GM23338 (cell line): ENCODE measurements at regions not wholly inside any gene's neighbourhood (a gene's known extent, or its start where the extent isn't known, plus 50 kb on each side); places are given as distances from the start of the nearest gene placed in this dataset.

Source experiments
- ATAC-seq: fragments of 200-7000 bp; cut with Tn5 transposase; 3 replicates; pipeline ENCODE4 v1.9.1; 2020
- DNase-seq: peaks from one replicate; pipeline ENCODE4 v3.0.0-alpha.2; 2015; ENCODE audit warnings: low spot score
- H2AFZ ChIP-seq: fragments of 200-600 bp; sonication (generic); 2 replicates; pipeline ENCODE4 v1.8.0; 2016; ENCODE audit warnings: antibody characterized with exemption, mild to moderate bottlenecking, moderate library complexity
- H3F3A ChIP-seq: fragments of 200-600 bp; sonication (generic); replicated peaks from 2 replicates; pipeline ENCODE4 v1.8.0; 2017; ENCODE audit warnings: antibody characterized with exemption, mixed run types, low read depth
- H3K27ac ChIP-seq: fragments of 200-600 bp; sonication (generic); 2 replicates; pipeline ENCODE4 v1.6.1; 2016; ENCODE audit warnings: low read depth
- H3K27me3 ChIP-seq: fragments of 200-600 bp; sonication (generic); 2 replicates; pipeline ENCODE4 v1.8.0; 2016; ENCODE audit warnings: mild to moderate bottlenecking, mixed run types, moderate library complexity; ENCODE audit not compliant: insufficient read depth
- H3K36me3 ChIP-seq: fragments of 200-600 bp; sonication (generic); 2 replicates; pipeline ENCODE4 v1.8.0; 2016; ENCODE audit warnings: mild to moderate bottlenecking; ENCODE audit not compliant: insufficient read depth
- H3K4me1 ChIP-seq: fragments of 200-600 bp; sonication (generic); 2 replicates; pipeline ENCODE4 v1.8.0; 2016; ENCODE audit warnings: mild to moderate bottlenecking, moderate library complexity; ENCODE audit not compliant: insufficient read depth
- H3K4me2 ChIP-seq: fragments of 200-600 bp; sonication (generic); 2 replicates; pipeline ENCODE4 v1.7.1; 2017; ENCODE audit warnings: mixed run types
- H3K4me3 ChIP-seq: fragments of 200-600 bp; sonication (generic); 2 replicates; pipeline ENCODE4 v1.6.1; 2016; ENCODE audit warnings: mixed run types
- H3K79me2 ChIP-seq: fragments of 200-600 bp; sonication (generic); replicated peaks from 2 replicates; pipeline ENCODE4 v1.8.0; 2017; ENCODE audit warnings: mild to moderate bottlenecking; ENCODE audit not compliant: insufficient read depth
- H3K9me2 ChIP-seq: fragments of 200-600 bp; sonication (generic); 2 replicates; pipeline ENCODE4 v1.8.0; 2017; ENCODE audit not compliant: insufficient read depth
- H4K20me1 ChIP-seq: fragments of 200-600 bp; sonication (generic); replicated peaks from 2 replicates; pipeline ENCODE4 v1.8.0; 2017; ENCODE audit warnings: mild to moderate bottlenecking; ENCODE audit not compliant: insufficient read depth
- H3K27ac Mint-ChIP-seq: 2 replicates; pipeline ENCODE4 v1.8.0; 2020; ENCODE audit warnings: inconsistent platforms, mild to moderate bottlenecking, moderate library complexity, mixed read lengths
- H3K27me3 Mint-ChIP-seq: 3 replicates; pipeline ENCODE4 v1.8.0; 2022; ENCODE audit warnings: low read depth, mild to moderate bottlenecking, moderate library complexity, mixed read lengths, inconsistent platforms; ENCODE audit not compliant: insufficient read depth, poor library complexity
- H3K36me3 Mint-ChIP-seq: 3 replicates; pipeline ENCODE4 v1.8.0; 2021; ENCODE audit warnings: low read depth, mild to moderate bottlenecking, inconsistent platforms, moderate library complexity, mixed read lengths
- H3K4me1 Mint-ChIP-seq: 3 replicates; pipeline ENCODE4 v1.8.0; 2020; ENCODE audit warnings: mild to moderate bottlenecking, inconsistent platforms, mixed read lengths
- H3K4me3 Mint-ChIP-seq: 3 replicates; pipeline ENCODE4 v1.8.0; 2021; ENCODE audit warnings: moderate library complexity, mild to moderate bottlenecking, inconsistent platforms, mixed read lengths
- H3K9me3 Mint-ChIP-seq: 3 replicates; pipeline ENCODE4 v1.8.0; 2020; ENCODE audit warnings: moderate library complexity, mild to moderate bottlenecking, inconsistent platforms, mixed read lengths
- CREB1 ChIP-seq: fragments of 250-450 bp; sonication (Bioruptor Pico); IDR thresholded peaks from 2 replicates; pipeline ENCODE4 v1.5.0; 2020; ENCODE audit warnings: low read depth, mild to moderate bottlenecking, moderate library complexity
- EZH2phosphoT487 ChIP-seq: fragments of 200-600 bp; sonication (generic); IDR thresholded peaks from one replicate; pipeline ENCODE4 v1.8.1; 2018; ENCODE audit warnings: antibody characterized with exemption; ENCODE audit not compliant: unreplicated experiment
- JUNB ChIP-seq: IDR thresholded peaks from one replicate; pipeline ENCODE4 v1.6.1; 2016; ENCODE audit warnings: antibody characterized with exemption; ENCODE audit not compliant: unreplicated experiment
- POLR2AphosphoS5 ChIP-seq: IDR thresholded peaks from 2 replicates; pipeline ENCODE4 v1.6.1; 2016; ENCODE audit warnings: antibody characterized with exemption, low read depth
- STAT1 ChIP-seq: IDR thresholded peaks from one replicate; pipeline ENCODE4 v1.6.1; 2016; ENCODE audit warnings: antibody characterized with exemption; ENCODE audit not compliant: unreplicated experiment
- ZNF114 ChIP-seq: fragments of 250-450 bp; sonication (Bioruptor Pico); IDR thresholded peaks from 2 replicates; pipeline ENCODE4 v1.5.0; 2020; ENCODE audit warnings: mild to moderate bottlenecking, moderate library complexity
- ZNF331 ChIP-seq: fragments of 250-450 bp; sonication (Bioruptor Pico); IDR thresholded peaks from 2 replicates; pipeline ENCODE4 v1.5.0; 2020; ENCODE audit warnings: low read depth, mild to moderate bottlenecking, moderate library complexity
- TF ChIP-seq, protein P1 (sequence below), 2 experiments: fragments of 200-600 bp in 1 of 2; sonication (generic) in 1 of 2; conservative IDR thresholded peaks; 2 replicates each; pipeline versions ENCODE4 v1.5.1 to v1.6.1; 2016 to 2017; ENCODE audit warnings: antibody characterized with exemption in 2 of 2, low read depth in 2 of 2, mild to moderate bottlenecking in 2 of 2, moderate library complexity in 1 of 2
- TF ChIP-seq, protein P2 (sequence below): IDR thresholded peaks from one replicate; pipeline ENCODE4 v1.6.1; 2018; ENCODE audit warnings: antibody characterized with exemption; ENCODE audit not compliant: unreplicated experiment
- TF ChIP-seq, protein P3 (sequence below): IDR thresholded peaks from 2 replicates; pipeline ENCODE4 v1.6.1; 2016; ENCODE audit warnings: antibody characterized with exemption

DNA sequence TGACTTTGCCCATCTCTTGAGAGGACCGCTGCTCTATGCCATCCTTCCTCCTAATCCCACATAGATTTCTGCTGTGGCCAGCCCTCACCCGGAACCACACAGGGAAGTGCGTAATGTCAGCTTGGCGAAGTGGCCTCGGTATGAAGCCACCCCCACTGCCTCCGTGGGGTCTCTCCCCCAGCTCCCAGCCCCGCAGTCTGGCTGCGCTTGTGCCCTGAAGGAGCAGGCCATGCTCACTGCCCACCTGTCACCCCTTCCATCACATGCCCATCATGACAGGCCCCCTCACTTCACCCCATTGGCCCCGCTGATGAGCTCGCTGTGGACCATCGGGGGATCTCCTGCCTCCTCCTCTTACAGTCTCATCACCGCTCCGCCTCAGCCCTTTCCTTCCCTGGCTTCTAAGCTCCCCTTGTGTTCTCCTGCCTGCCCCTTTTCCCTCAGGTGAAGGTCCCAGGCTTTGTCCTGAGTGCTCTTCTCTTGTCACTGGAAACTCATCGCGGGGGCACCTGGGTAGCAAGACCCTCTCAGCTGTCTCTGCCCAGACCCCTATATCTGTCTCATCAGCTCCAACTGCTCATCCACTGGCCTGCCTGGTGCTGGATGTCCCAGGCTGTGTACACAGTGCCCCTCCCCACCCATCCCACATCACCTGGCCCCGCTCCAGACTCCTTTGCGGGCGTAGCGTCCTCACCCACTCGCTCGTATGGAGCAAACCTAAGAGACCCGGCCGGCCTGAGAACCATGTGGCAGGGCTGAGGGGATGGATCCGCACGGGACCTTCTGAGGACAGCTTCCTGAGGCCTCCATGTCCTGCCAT lies 81.7 kb downstream of the GLI2 start:
- Histone ChIP-seq H2AFZ (no peak overlapping the region), H3K27ac (no peak overlapping the region), H3K27me3 (no peaks in the 10 kb centered on the region), H3K36me3 (no peaks in the 10 kb centered on the region), H3K4me3 (no peak overlapping the region), H3K4me2 (no peak overlapping the region), H3K79me2 (peaks cover 56% of the 10 kb centered on the region), H3K9me2 (no peaks in the 10 kb centered on the region), H4K20me1 (peaks cover 29% of the 10 kb centered on the region), H3K4me1 (peaks cover 24% of the 10 kb centered on the region), H3F3A (peaks cover 3% of the 10 kb centered on the region; the same call in 1 of the 2 replicates)
- H3K27me3 Mint-ChIP-seq = peaks cover 11% of the 10 kb centered on the region
- no peaks in the 10 kb centered on the region for H3K9me3 Mint-ChIP-seq
- TF ChIP-seq STAT1 (no peak), EZH2phosphoT487 (no peak), ZNF331 (CRISPR knock-in tag) (no peak), POLR2AphosphoS5 (no peak), CREB1 (no peak)
- TF ChIP-seq, protein P1, sequence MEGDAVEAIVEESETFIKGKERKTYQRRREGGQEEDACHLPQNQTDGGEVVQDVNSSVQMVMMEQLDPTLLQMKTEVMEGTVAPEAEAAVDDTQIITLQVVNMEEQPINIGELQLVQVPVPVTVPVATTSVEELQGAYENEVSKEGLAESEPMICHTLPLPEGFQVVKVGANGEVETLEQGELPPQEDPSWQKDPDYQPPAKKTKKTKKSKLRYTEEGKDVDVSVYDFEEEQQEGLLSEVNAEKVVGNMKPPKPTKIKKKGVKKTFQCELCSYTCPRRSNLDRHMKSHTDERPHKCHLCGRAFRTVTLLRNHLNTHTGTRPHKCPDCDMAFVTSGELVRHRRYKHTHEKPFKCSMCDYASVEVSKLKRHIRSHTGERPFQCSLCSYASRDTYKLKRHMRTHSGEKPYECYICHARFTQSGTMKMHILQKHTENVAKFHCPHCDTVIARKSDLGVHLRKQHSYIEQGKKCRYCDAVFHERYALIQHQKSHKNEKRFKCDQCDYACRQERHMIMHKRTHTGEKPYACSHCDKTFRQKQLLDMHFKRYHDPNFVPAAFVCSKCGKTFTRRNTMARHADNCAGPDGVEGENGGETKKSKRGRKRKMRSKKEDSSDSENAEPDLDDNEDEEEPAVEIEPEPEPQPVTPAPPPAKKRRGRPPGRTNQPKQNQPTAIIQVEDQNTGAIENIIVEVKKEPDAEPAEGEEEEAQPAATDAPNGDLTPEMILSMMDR (conservative IDR thresholded peaks at IDR 0.05; ENCODE audit: low read depth in 2 of 2) = no peak
- peaks cover 47% of the 10 kb centered on the region for H3K4me1 Mint-ChIP-seq
- ATAC-seq = no peak
- no peak overlapping the region for H3K4me3 Mint-ChIP-seq
- no peak overlapping the region for H3K27ac Mint-ChIP-seq
- no peak for DNase-seq
- H3K36me3 Mint-ChIP-seq = peaks cover 5% of the 10 kb centered on the region; the same call in 1 of the 3 replicates

DNA sequence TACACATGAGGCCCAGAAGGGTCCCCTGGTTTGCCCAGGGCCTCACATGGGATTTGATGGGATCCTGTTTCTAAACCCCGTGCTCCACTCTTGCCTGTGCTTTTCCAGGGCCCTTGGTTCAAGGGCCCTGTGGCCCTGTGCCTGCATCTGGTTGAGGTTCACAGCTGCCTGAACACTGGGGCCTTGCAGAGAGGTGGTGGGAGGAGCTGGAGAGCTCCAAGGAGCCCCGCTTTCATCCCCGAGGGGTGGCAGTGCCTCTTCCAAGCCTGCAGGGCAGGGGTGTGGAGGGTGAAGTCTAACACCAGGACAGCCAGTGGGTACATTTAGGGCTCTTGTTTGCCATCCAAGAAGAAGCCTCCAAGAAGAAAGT lies 82.3 kb downstream of the GLI2 start:
- Histone ChIP-seq H3K9me2 (no peaks in the 10 kb centered on the region), H3K4me1 (peaks cover 30% of the 10 kb centered on the region), H3K4me3 (no peak overlapping the region), H3K4me2 (no peak overlapping the region), H3K27me3 (no peaks in the 10 kb centered on the region), H4K20me1 (peaks cover 29% of the 10 kb centered on the region), H3F3A (peaks cover 3% of the 10 kb centered on the region; the same call in 1 of the 2 replicates), H3K79me2 (peaks cover 60% of the 10 kb centered on the region), H3K27ac (no peak overlapping the region), H3K36me3 (no peaks in the 10 kb centered on the region), H2AFZ (no peak overlapping the region)
- no peak for DNase-seq
- H3K27ac Mint-ChIP-seq = no peak overlapping the region
- H3K36me3 Mint-ChIP-seq = peaks cover 1% of the 10 kb centered on the region; the same call in 1 of the 3 replicates
- H3K9me3 Mint-ChIP-seq = no peaks in the 10 kb centered on the region
- no peak for ATAC-seq
- no peak overlapping the region for H3K4me3 Mint-ChIP-seq
- H3K27me3 Mint-ChIP-seq = peaks cover 11% of the 10 kb centered on the region
- peaks cover 53% of the 10 kb centered on the region for H3K4me1 Mint-ChIP-seq
- TF ChIP-seq, protein P2, sequence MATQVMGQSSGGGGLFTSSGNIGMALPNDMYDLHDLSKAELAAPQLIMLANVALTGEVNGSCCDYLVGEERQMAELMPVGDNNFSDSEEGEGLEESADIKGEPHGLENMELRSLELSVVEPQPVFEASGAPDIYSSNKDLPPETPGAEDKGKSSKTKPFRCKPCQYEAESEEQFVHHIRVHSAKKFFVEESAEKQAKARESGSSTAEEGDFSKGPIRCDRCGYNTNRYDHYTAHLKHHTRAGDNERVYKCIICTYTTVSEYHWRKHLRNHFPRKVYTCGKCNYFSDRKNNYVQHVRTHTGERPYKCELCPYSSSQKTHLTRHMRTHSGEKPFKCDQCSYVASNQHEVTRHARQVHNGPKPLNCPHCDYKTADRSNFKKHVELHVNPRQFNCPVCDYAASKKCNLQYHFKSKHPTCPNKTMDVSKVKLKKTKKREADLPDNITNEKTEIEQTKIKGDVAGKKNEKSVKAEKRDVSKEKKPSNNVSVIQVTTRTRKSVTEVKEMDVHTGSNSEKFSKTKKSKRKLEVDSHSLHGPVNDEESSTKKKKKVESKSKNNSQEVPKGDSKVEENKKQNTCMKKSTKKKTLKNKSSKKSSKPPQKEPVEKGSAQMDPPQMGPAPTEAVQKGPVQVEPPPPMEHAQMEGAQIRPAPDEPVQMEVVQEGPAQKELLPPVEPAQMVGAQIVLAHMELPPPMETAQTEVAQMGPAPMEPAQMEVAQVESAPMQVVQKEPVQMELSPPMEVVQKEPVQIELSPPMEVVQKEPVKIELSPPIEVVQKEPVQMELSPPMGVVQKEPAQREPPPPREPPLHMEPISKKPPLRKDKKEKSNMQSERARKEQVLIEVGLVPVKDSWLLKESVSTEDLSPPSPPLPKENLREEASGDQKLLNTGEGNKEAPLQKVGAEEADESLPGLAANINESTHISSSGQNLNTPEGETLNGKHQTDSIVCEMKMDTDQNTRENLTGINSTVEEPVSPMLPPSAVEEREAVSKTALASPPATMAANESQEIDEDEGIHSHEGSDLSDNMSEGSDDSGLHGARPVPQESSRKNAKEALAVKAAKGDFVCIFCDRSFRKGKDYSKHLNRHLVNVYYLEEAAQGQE = no peak
- TF ChIP-seq POLR2AphosphoS5 (no peak), ZNF114 (CRISPR knock-in tag) (no peak), STAT1 (no peak), JUNB (no peak)
- TF ChIP-seq, protein P3, sequence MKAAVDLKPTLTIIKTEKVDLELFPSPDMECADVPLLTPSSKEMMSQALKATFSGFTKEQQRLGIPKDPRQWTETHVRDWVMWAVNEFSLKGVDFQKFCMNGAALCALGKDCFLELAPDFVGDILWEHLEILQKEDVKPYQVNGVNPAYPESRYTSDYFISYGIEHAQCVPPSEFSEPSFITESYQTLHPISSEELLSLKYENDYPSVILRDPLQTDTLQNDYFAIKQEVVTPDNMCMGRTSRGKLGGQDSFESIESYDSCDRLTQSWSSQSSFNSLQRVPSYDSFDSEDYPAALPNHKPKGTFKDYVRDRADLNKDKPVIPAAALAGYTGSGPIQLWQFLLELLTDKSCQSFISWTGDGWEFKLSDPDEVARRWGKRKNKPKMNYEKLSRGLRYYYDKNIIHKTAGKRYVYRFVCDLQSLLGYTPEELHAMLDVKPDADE = no peak
